Right atrium auricular region (tissue), 2 donors: ENCODE measurements at regions not wholly inside any gene's neighbourhood (a gene's known extent, or its start where the extent isn't known, plus 50 kb on each side); places are given as distances from the start of the nearest gene placed in this dataset.

Experiments used
- DNase-seq: peaks from one replicate; pipeline ENCODE4 v3.0.0-alpha.2; 2019; ENCODE audit warnings: low spot score
- H3K27ac ChIP-seq, 2 donors: fragments of 200-600 bp; sonication (generic); 1 replicate in 1 of 2; 2 replicates in 1 of 2; pipeline ENCODE4 v1.5.1; 2016 to 2019
- H3K27me3 ChIP-seq, 2 donors: fragments of 200-600 bp; sonication (generic); one replicate each; pipeline versions ENCODE4 v1.5.1 to v1.6.0; 2017 to 2019
- H3K36me3 ChIP-seq: fragments of 200-600 bp; sonication (generic); one replicate; pipeline ENCODE4 v1.5.1; 2016
- H3K4me1 ChIP-seq, 2 donors: fragments of 200-600 bp; sonication (generic); one replicate each; pipeline versions ENCODE4 v1.5.1 to v1.6.0; 2017 to 2019
- H3K4me3 ChIP-seq, 2 donors: fragments of 200-600 bp; sonication (generic); 1 replicate in 1 of 2; 2 replicates in 1 of 2; pipeline ENCODE4 v1.5.1; 2017 to 2019; ENCODE audit warnings: mild to moderate bottlenecking in 1 of 2, moderate library complexity in 1 of 2
- H3K9me3 ChIP-seq, 2 donors: fragments of 200-600 bp; sonication (generic); one replicate each; pipeline ENCODE4 v1.5.1; 2019
- TF ChIP-seq, protein P1 (sequence below), 2 donors: fragments of 200-600 bp; sonication (generic); IDR thresholded peaks; one replicate each; pipeline ENCODE4 v1.5.1; 2019; ENCODE audit warnings: antibody characterized with exemption in 2 of 2

DNA sequence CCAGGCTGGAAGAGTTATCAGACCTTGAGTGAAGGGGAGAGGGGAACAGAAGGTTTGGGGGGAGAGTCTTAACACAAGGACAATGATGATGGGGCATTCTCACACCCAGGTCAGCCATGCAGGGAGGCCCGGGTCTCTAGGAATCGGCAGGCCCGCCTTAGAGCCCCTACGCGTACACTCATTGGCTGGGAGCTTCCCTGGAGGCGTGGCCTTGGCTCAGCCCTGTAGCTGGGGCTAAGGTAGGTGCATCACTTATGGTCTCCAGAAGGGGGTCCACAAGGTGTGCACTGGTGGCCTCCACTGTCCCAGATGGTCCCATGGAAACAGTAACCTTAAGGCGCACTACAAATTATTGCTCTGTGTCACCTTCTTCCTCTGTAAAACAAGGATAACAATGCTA, 660.1 kb downstream of the MED13L start:
- DNase-seq: no peak
- Histone ChIP-seq H3K4me1 (no peaks in the 10 kb centered on the region), H3K9me3 (peaks cover 0 to 4% of the 10 kb centered on the region in 2 donors), H3K4me3 (no peak overlapping the region), H3K36me3 (no peaks in the 10 kb centered on the region), H3K27ac (no peak overlapping the region), H3K27me3 (no peaks in the 10 kb centered on the region)
- TF ChIP-seq, protein P1, sequence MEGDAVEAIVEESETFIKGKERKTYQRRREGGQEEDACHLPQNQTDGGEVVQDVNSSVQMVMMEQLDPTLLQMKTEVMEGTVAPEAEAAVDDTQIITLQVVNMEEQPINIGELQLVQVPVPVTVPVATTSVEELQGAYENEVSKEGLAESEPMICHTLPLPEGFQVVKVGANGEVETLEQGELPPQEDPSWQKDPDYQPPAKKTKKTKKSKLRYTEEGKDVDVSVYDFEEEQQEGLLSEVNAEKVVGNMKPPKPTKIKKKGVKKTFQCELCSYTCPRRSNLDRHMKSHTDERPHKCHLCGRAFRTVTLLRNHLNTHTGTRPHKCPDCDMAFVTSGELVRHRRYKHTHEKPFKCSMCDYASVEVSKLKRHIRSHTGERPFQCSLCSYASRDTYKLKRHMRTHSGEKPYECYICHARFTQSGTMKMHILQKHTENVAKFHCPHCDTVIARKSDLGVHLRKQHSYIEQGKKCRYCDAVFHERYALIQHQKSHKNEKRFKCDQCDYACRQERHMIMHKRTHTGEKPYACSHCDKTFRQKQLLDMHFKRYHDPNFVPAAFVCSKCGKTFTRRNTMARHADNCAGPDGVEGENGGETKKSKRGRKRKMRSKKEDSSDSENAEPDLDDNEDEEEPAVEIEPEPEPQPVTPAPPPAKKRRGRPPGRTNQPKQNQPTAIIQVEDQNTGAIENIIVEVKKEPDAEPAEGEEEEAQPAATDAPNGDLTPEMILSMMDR (IDR thresholded peaks at IDR 0.05): no peak

DNA sequence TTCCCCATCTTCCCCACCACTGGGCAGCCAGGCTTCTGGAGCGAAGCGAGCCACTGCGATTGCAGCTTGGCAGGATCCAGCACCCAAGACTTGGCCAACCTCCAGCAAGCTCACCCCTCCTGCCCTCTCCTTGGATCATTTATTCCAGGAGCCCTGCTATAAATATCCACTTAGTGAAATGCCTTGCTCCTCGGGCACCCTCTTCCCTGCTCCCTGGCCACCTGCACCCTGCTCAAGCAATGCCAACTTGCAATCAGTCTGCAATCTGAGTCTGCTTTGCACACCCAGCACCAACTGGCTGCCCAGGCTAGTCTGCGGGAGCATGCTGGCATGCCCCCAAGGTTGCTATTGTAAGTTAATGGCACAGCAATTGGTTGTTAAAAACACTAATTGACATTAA, 666.0 kb downstream of the MED13L start:
- Histone ChIP-seq H3K4me3 (no peak overlapping the region), H3K27me3 (no peaks in the 10 kb centered on the region), H3K9me3 (peaks cover 0 to 4% of the 10 kb centered on the region in 2 donors), H3K4me1 (no peaks in the 10 kb centered on the region), H3K27ac (no peak overlapping the region), H3K36me3 (no peaks in the 10 kb centered on the region)
- DNase-seq: no peak
- TF ChIP-seq, protein P1 (IDR thresholded peaks at IDR 0.05): no peak

DNA sequence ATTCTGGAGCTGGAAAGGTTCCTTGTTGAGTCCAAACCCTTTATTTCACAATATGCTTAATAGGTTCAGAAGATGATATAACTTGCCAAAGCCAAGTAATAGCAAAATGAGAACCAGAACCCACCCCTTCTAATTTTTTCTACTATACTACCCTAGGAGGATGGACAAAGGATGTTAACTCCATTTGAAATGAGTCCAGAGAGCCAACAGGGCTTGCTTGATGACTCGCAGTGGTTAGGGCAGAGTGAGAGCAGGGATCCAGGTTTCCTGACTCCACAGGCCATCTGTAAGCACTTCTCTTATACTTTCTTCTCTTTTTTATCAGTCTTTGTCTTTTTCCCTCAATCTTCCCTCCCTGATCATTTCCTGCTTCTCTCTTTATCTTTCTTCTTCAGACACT, 668.1 kb downstream of the MED13L start:
- Histone ChIP-seq H3K27ac (no peak overlapping the region), H3K4me3 (no peak overlapping the region), H3K36me3 (no peaks in the 10 kb centered on the region), H3K4me1 (no peaks in the 10 kb centered on the region), H3K27me3 (no peaks in the 10 kb centered on the region), H3K9me3 (peaks cover 0 to 4% of the 10 kb centered on the region in 2 donors)
- TF ChIP-seq, protein P1 (IDR thresholded peaks at IDR 0.05): no peak
- no peak for DNase-seq

DNA sequence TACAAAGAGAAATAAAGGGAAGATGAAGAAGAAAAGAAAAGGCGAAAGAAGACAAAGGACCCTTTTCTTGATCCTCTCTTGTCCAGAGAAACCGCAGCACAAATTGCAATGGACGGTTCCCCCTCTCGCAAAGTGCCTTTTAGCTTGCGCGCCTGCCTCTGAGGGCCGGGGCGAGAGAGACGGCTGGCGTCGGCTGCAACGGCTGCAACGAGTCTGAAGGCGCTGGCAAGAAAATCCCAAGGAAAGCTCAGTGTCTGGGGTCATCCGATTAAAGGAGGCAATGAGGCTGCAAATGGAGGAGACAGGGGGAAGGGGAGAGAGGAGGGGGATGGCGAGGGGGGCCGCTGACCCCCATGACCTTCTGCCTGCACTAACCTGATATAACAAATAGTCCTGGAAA, 671.5 kb downstream of the MED13L start:
- Histone ChIP-seq H3K36me3 (no peaks in the 10 kb centered on the region), H3K4me1 (no peaks in the 10 kb centered on the region), H3K9me3 (no peaks in the 10 kb centered on the region), H3K27ac (no peak overlapping the region), H3K4me3 (no peak overlapping the region), H3K27me3 (no peaks in the 10 kb centered on the region)
- no peak for DNase-seq
- TF ChIP-seq, protein P1 (IDR thresholded peaks at IDR 0.05): no peak

DNA sequence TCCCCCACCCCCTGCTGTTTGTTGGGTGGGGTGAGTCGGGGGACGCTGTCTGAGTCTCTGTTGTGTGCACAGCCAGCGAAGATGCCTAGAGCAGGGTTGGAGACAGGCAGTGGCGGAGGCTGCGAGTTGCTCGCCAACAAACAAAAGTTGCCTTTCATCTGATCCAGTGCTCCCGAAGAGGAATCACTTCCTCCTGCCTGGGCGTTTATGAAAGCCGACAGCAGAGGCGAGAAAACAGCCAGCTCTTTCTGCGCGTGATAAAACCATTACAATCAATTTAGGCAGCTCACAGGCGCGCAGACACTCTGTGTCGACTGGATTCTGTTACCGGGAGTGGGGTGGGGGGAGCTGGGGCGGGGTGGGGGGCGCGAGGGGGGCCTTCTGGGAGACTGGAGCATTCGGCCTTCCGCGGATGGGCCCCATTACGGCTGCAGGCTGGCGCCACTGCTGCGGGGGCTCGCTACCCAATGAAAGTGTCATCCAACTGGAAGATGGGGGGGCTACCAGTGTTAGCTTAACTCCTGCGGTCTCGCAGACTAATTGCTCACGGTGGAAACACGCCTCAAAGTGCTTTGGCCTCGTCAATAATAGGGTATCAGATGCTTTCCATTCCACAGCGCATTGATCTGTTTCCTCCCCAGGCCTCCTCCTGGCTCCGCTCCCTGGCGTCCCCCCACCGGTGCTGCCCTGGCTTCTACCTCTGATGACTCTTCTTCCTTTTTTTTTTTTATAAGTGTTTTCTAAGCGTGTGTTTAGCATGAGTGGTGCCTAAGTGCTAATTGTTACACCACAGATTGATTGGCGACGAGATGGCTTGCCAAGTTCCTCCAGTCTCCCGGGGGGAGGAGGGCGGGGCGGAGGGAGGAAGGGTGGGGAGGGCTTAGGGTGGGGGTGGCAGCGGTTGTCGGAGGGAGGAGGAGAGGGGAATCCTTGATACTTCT, 678.4 kb downstream of the MED13L start:
- Histone ChIP-seq H3K27me3 (no peaks in the 10 kb centered on the region), H3K4me1 (peaks cover 0 to 14% of the 10 kb centered on the region in 2 donors), H3K36me3 (no peaks in the 10 kb centered on the region), H3K4me3 (peak overlapping the region in 1 of 2 donors; percentile 32), H3K9me3 (no peaks in the 10 kb centered on the region), H3K27ac (no peak overlapping the region)
- DNase-seq: no peak
- TF ChIP-seq, protein P1 (IDR thresholded peaks at IDR 0.05): no peak
